IMR-90 (cell line): ENCODE measurements at regions not wholly inside any gene's neighbourhood (a gene's known extent, or its start where the extent isn't known, plus 50 kb on each side); places are given as distances from the start of the nearest gene placed in this dataset.
"Not testable (repeated sequence)": the region's sequence is repeated elsewhere in the genome, so short reads cannot be mapped to it uniquely, and the experiment has no call there.

Experiments used
- ATAC-seq: fragments of 200-7000 bp; cut with Tn5 transposase; 2 replicates; pipeline ENCODE4 v1.9.1; 2020; ENCODE audit warnings: low read depth, mild to moderate bottlenecking, moderate library complexity
- BruUV-seq: library from RNA; stranded (reverse); fragments of 400-500 nt; replicated peaks from 2 replicates; lab custom pipeline; 2021; lab: Mats Ljungman, UMichigan
- CTCF ChIA-PET: fragments of 300-600 bp; formaldehyde crosslinking; extraction: SDS; loops from one replicate; lab custom pipeline; 2021; ENCODE audit warnings: antibody characterized with exemption; lab: Yijun Ruan, JAX
- POLR2A ChIA-PET: fragments of 300-600 bp; sonication (Branson Sonifier 250); formaldehyde crosslinking; loops from one replicate; lab custom pipeline; 2022; ENCODE audit warnings: antibody characterized with exemption; ENCODE audit not compliant: unreplicated experiment; lab: Charles Lee
- DNase-seq: peaks from one replicate; pipeline ENCODE4 v3.0.0; 2013
- H2AFZ ChIP-seq: replicated peaks from 2 replicates; pipeline ENCODE3; 2013; ENCODE audit warnings: low read length, mild to moderate bottlenecking; ENCODE audit not compliant: poor library complexity
- H2AK5ac ChIP-seq: 2 replicates; pipeline ENCODE4 v1.6.1; 2013; ENCODE audit warnings: low read depth, low read length, inconsistent platforms
- H2AK9ac ChIP-seq: replicated peaks from 2 replicates; pipeline ENCODE3; 2013; ENCODE audit warnings: mild to moderate bottlenecking, low read depth, low read length, moderate library complexity; ENCODE audit not compliant: poor library complexity
- H2BK120ac ChIP-seq: 2 replicates; pipeline ENCODE4 v1.6.1; 2013; ENCODE audit warnings: low read depth, low read length, inconsistent platforms
- H2BK15ac ChIP-seq: 3 replicates; pipeline ENCODE4 v1.6.1; 2013; ENCODE audit warnings: low read depth, low read length, inconsistent platforms
- H2BK20ac ChIP-seq: 2 replicates; pipeline ENCODE4 v1.6.1; 2013; ENCODE audit warnings: low read depth, mild to moderate bottlenecking, inconsistent platforms, low read length, moderate library complexity
- H2BK5ac ChIP-seq: 2 replicates; pipeline ENCODE4 v1.6.1; 2013; ENCODE audit warnings: mild to moderate bottlenecking, low read depth, low read length, inconsistent platforms; ENCODE audit not compliant: poor library complexity, severe bottlenecking
- H3K14ac ChIP-seq: replicated peaks from 2 replicates; pipeline ENCODE4 v1.6.1; 2013; ENCODE audit warnings: low read depth, low read length, inconsistent platforms
- H3K18ac ChIP-seq: 2 replicates; pipeline ENCODE4 v1.6.1; 2013; ENCODE audit warnings: low read depth, low read length, control low read depth
- H3K23ac ChIP-seq: 2 replicates; pipeline ENCODE4 v1.6.1; 2013; ENCODE audit warnings: low read depth, low read length, inconsistent platforms
- H3K27ac ChIP-seq: 2 replicates; pipeline ENCODE4 v1.5.1; 2013; ENCODE audit warnings: mild to moderate bottlenecking, control low read depth, low read length; ENCODE audit not compliant: insufficient read depth
- H3K27me3 ChIP-seq: 2 replicates; pipeline ENCODE4 v1.6.1; 2013; ENCODE audit warnings: low read length; ENCODE audit not compliant: control insufficient read depth, insufficient read depth
- H3K36me3 ChIP-seq: 2 replicates; pipeline ENCODE4 v1.6.1; 2013; ENCODE audit warnings: low read length, mixed read lengths; ENCODE audit not compliant: control insufficient read depth, insufficient read depth
- H3K4ac ChIP-seq: 2 replicates; pipeline ENCODE4 v1.6.1; 2013; ENCODE audit warnings: low read depth, low read length, inconsistent platforms
- H3K4me1 ChIP-seq: 2 replicates; pipeline ENCODE4 v1.6.1; 2013; ENCODE audit warnings: low read length, mixed read lengths; ENCODE audit not compliant: control insufficient read depth, insufficient read depth
- H3K4me2 ChIP-seq: 2 replicates; pipeline ENCODE4 v1.6.1; 2013; ENCODE audit warnings: low read depth, mild to moderate bottlenecking, control low read depth, low read length, moderate library complexity
- H3K4me3 ChIP-seq: 2 replicates; pipeline ENCODE4 v1.5.1; 2013; ENCODE audit warnings: low read depth, mild to moderate bottlenecking, control low read depth, low read length, moderate library complexity; ENCODE audit not compliant: insufficient read depth
- H3K56ac ChIP-seq: 2 replicates; pipeline ENCODE4 v1.6.1; 2013; ENCODE audit warnings: low read length, inconsistent platforms; ENCODE audit not compliant: insufficient read depth; ENCODE audit errors: extremely low read depth
- H3K79me1 ChIP-seq, 2 experiments: 2 replicates each; pipeline ENCODE4 v1.6.1; 2013; ENCODE audit warnings: low read length in 2 of 2, inconsistent platforms in 1 of 2, low read depth in 1 of 2
- H3K9ac ChIP-seq: 2 replicates; pipeline ENCODE4 v1.6.1; 2013; ENCODE audit warnings: low read depth, low read length, control low read depth
- H3K9me1 ChIP-seq: 2 replicates; pipeline ENCODE4 v1.6.1; 2013; ENCODE audit warnings: low read length, inconsistent platforms; ENCODE audit not compliant: insufficient read depth
- H3K9me3 ChIP-seq: 2 replicates; pipeline ENCODE4 v1.6.1; 2013; ENCODE audit warnings: low read length; ENCODE audit not compliant: control insufficient read depth, insufficient read depth
- H4K20me1 ChIP-seq: 2 replicates; pipeline ENCODE4 v1.6.1; 2013; ENCODE audit warnings: low read length, inconsistent platforms; ENCODE audit not compliant: insufficient read depth
- H4K5ac ChIP-seq: 2 replicates; pipeline ENCODE4 v1.6.1; 2013; ENCODE audit warnings: mild to moderate bottlenecking, low read depth, low read length, control low read depth
- H4K8ac ChIP-seq, 2 experiments: 2 replicates each; pipeline ENCODE4 v1.6.1; 2013; ENCODE audit warnings: low read depth in 2 of 2, low read length in 2 of 2, control low read depth in 1 of 2, inconsistent platforms in 1 of 2
- H4K91ac ChIP-seq: 2 replicates; pipeline ENCODE4 v1.6.1; 2013; ENCODE audit warnings: low read depth, low read length, inconsistent platforms; ENCODE audit not compliant: insufficient read depth
- CEBPB ChIP-seq: IDR thresholded peaks from 2 replicates; pipeline ENCODE4 v1.6.1; 2012; ENCODE audit warnings: low read depth, low read length, improper control_type of control experiment
- WGBS, 2 experiments: methylation state at CpG; one replicate each; pipeline versions ENCODE4 v1.1.5 to v1.1.7; 2013; ENCODE audit warnings: missing lambda C conversion rate in 2 of 2; ENCODE audit not compliant: insufficient read length in 1 of 2; ENCODE audit errors: extremely low coverage in 2 of 2; 5-methylcytosine and 5-hydroxymethylcytosine counted together
- dilution Hi-C: fragments of 300-500 bp; cut with HindIII; formaldehyde crosslinking; loops from one replicate; pipeline ENCODE4 v1.14.3; 2018; ENCODE audit warnings: low sequenced_read_pairs; ENCODE audit not compliant: unreplicated experiment
- in situ Hi-C: fragments of 300-500 bp; cut with MboI; formaldehyde crosslinking; loops from 3 replicates; pipeline ENCODE4 v1.14.3; 2019; ENCODE audit warnings: low sequenced_read_pairs, inconsistent platforms, mixed read lengths
- intact Hi-C: fragments of 100-400 bp; cut with micrococcal nuclease; formaldehyde crosslinking; loops from 2 replicates; pipeline ENCODE4 v1.10.0; 2022

DNA sequence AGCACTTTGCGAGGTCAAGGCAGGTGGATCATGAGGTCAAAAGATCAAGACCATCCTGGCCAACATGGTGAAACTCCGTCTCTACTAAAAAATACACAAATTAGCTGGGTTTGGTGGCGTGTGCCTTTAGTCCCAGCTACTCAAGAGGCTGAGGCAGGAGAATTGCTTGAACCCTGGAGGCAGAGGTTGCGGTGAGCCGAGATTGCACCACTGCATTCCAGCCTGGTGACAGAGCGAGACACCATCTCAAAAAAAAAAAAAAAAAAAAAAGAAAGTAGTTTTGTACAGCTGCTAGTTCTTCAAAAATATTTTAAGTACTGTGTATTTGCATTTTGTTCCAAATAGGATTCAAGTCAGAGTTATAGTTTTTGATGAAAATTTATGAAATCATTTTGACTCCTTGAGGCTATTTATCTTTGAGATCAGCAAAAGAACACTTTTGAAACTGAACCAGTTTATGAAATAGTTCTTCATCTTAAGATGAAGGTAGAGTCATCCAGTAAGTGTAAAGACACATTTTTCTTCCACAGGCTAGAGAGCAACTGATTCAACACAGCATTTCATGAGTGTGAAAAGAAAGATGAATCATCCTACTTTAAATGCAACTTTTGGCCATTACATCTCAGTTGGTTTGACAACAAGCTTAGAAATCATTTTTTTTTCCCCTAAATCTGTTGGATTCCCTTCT, 416.5 kb upstream of the KCNMB2 start:
- peak overlapping the region; percentile 64; the same call in 1 of the 2 replicates for H4K91ac ChIP-seq
- H3K4me1 ChIP-seq, H3K4me3 ChIP-seq, H2AK5ac ChIP-seq, H3K4ac ChIP-seq, dilution Hi-C loops, H2AK9ac ChIP-seq, H3K27me3 ChIP-seq, intact Hi-C loops, H4K20me1 ChIP-seq, H2AFZ ChIP-seq, POLR2A ChIA-PET, H3K23ac ChIP-seq, H3K27ac ChIP-seq, H3K79me1 ChIP-seq, H3K9me1 ChIP-seq, H3K36me3 ChIP-seq, H3K9me3 ChIP-seq, BruUV-seq, in situ Hi-C loops, H3K9ac ChIP-seq: not testable (repeated sequence)
- peak overlapping the region; percentile 41; the same call in 1 of the 2 replicates for H2BK20ac ChIP-seq
- peak overlapping the region; percentile 71; the same call in 1 of the 2 replicates for H3K18ac ChIP-seq
- peak overlapping the region; percentile 57; the same call in 1 of the 2 replicates for H3K56ac ChIP-seq
- peak overlapping the region; percentile 21; the same call in 1 of the 2 replicates for H3K4me2 ChIP-seq
- peak overlapping the region; percentile 15; the same call in 2 of the 3 replicates for H2BK15ac ChIP-seq
- DNase-seq (peak; percentile 66), ATAC-seq (peak; percentile 70)
- peak overlapping the region; percentile 67; the same call in 1 of the 2 replicates for H4K5ac ChIP-seq
- CTCF ChIA-PET: interaction anchor here (0.7 to 1.9 kb wide), 2 partner anchors 9 to 35 kb away, joined by 3 to 5 read pairs; no protein-coding TSS in a partner anchor
- H3K14ac ChIP-seq: peak overlapping the region; percentile 59; the same call in 1 of the 2 replicates
- WGBS, 2 experiments: no CpG with 5 or more reads among the region's 6 CpGs
- H2BK120ac ChIP-seq: peak overlapping the region; percentile 44
- peak overlapping the region; percentile 51 to 70; a peak in 2 of 4 replicates for H4K8ac ChIP-seq
- TF ChIP-seq CEBPB: 0 out of 2 replicates have a peak, but pooled peaks have one; percentile 12
- peak overlapping the region; percentile 88 for H2BK5ac ChIP-seq
